Esophagus muscularis mucosa (tissue), 4 donors: ENCODE measurements at regions not wholly inside any gene's neighbourhood (a gene's known extent, or its start where the extent isn't known, plus 50 kb on each side); places are given as distances from the start of the nearest gene placed in this dataset.

ENCODE experiments used
- CTCF ChIP-seq, 3 experiments: fragments of 200-600 bp in 2 of 3; fragments of 450-650 bp in 1 of 3; sonication (generic) in 2 of 3; IDR thresholded peaks; one replicate each; pipeline ENCODE4 v1.5.1; 2017 to 2019; ENCODE audit warnings: antibody characterized with exemption in 3 of 3, mild to moderate bottlenecking in 2 of 3, moderate library complexity in 1 of 3
- EP300 ChIP-seq: sonication (generic); formaldehyde crosslinking; IDR thresholded peaks from one replicate; pipeline ENCODE4 v1.6.1; 2017; ENCODE audit warnings: antibody characterized with exemption
- POLR2A ChIP-seq: fragments of 450-650 bp; IDR thresholded peaks from one replicate; pipeline ENCODE4 v1.6.1; 2017; ENCODE audit warnings: antibody characterized with exemption, moderate library complexity, mild to moderate bottlenecking, low read depth
- POLR2AphosphoS5 ChIP-seq, 2 donors: sonication (generic); formaldehyde crosslinking; IDR thresholded peaks; one replicate each; pipeline ENCODE4 v1.6.1; 2017; ENCODE audit warnings: antibody characterized with exemption in 2 of 2

GRCh38 chr19:27858981-27859581 is 1353.9 kb downstream of the UQCRFS1 start:
- TF ChIP-seq CTCF (IDR thresholded peaks at IDR 0.05): no peak
- no peak for TF ChIP-seq POLR2AphosphoS5 (IDR thresholded peaks at IDR 0.05)
- TF ChIP-seq POLR2A: no peak
- no peak for TF ChIP-seq EP300
